HepG2 (cell line): ENCODE measurements at regions not wholly inside any gene's neighbourhood (a gene's known extent, or its start where the extent isn't known, plus 50 kb on each side); places are given as distances from the start of the nearest gene placed in this dataset.

ENCODE experiments used
- ATAC-seq: fragments of 200-7000 bp; cut with Tn5 transposase; 3 replicates; pipeline ENCODE4 v1.9.1; 2020; ENCODE audit warnings: mild to moderate bottlenecking, moderate library complexity
- BruUV-seq: library from RNA; stranded (reverse); fragments of 400-500 nt; replicated peaks from 2 replicates; lab custom pipeline; 2021; lab: Mats Ljungman, UMichigan
- CTCF ChIA-PET: fragments of 300-600 bp; formaldehyde crosslinking; extraction: SDS; loops from one replicate; lab custom pipeline; 2021; ENCODE audit warnings: low total read pairs, inconsistent platforms, low intra/inter-chr PET ratio; lab: Yijun Ruan, JAX
- POLR2A ChIA-PET: fragments of 350-600 bp; sonication (Branson Sonifier 250); formaldehyde crosslinking; loops from one replicate; lab custom pipeline; 2020; ENCODE audit warnings: antibody characterized with exemption, inconsistent platforms; lab: Yijun Ruan, JAX
- DNase-seq: peaks from one replicate; pipeline ENCODE4 v3.0.0-alpha.2; 2015; ENCODE audit warnings: low spot score
- FAIRE-seq: peaks from 3 replicates; lab custom pipeline; 2011; peaks lifted over from hg19 to GRCh38; lab: Jason Lieb, UNC
- H2AFZ ChIP-seq: one replicate; pipeline ENCODE4 v1.6.1; 2011; ENCODE audit warnings: low read length, inconsistent platforms
- H3K27ac ChIP-seq: fragments of 300-600 bp; 3 replicates; pipeline ENCODE4 v1.8.0; 2011; ENCODE audit warnings: mixed run types, mild to moderate bottlenecking, mixed read lengths, low read length, inconsistent platforms; ENCODE audit not compliant: insufficient read depth; ENCODE audit errors: extremely low read length
- H3K27me3 ChIP-seq, 2 experiments: fragments of 200-600 bp in 1 of 2; 2 replicates in 1 of 2; 3 replicates in 1 of 2; pipeline versions ENCODE4 v1.6.0 to v1.8.0; 2011; ENCODE audit warnings: low read length in 2 of 2, mild to moderate bottlenecking in 2 of 2, moderate library complexity in 2 of 2, inconsistent platforms in 1 of 2; ENCODE audit not compliant: insufficient read depth in 2 of 2, control insufficient read depth in 1 of 2
- H3K36me3 ChIP-seq, 2 experiments: fragments of 200-600 bp in 1 of 2; replicated peaks in 1 of 2; 2 replicates in 1 of 2; 3 replicates in 1 of 2; pipeline versions ENCODE4 v1.5.1 to v1.8.0; 2011; ENCODE audit warnings: low read length in 2 of 2, inconsistent platforms in 1 of 2; ENCODE audit not compliant: insufficient read depth in 2 of 2, control insufficient read depth in 1 of 2
- H3K4me1 ChIP-seq: 2 replicates; pipeline ENCODE4 v1.5.1; 2012; ENCODE audit warnings: low read length, inconsistent platforms; ENCODE audit not compliant: insufficient read depth
- H3K4me2 ChIP-seq: 2 replicates; pipeline ENCODE4 v1.6.0; 2011; ENCODE audit warnings: low read depth, low read length, inconsistent platforms
- H3K4me3 ChIP-seq, 3 experiments: fragments of 200-600 bp in 1 of 3; sonication (generic), shearing (Covaris generic) in 1 of 3; replicated peaks in 1 of 3; 2 replicates each; pipeline ENCODE4 v1.5.1; 2011 to 2016; ENCODE audit warnings: low read length in 3 of 3, inconsistent platforms in 2 of 3, low read depth in 2 of 3, mild to moderate bottlenecking in 2 of 3, control low read depth in 1 of 3, mixed read lengths in 1 of 3; ENCODE audit not compliant: insufficient read depth in 1 of 3
- H3K79me2 ChIP-seq: one replicate; pipeline ENCODE4 v1.6.1; 2011; ENCODE audit warnings: low read length, inconsistent platforms; ENCODE audit not compliant: insufficient read depth
- H3K9ac ChIP-seq: 2 replicates; pipeline ENCODE4 v1.6.0; 2011; ENCODE audit warnings: mild to moderate bottlenecking, low read depth, low read length, inconsistent platforms; ENCODE audit not compliant: insufficient read depth
- H3K9me3 ChIP-seq: 2 replicates; pipeline ENCODE4 v1.5.1; 2012; ENCODE audit warnings: mild to moderate bottlenecking, low read length
- H4K20me1 ChIP-seq: 2 replicates; pipeline ENCODE4 v1.6.0; 2011; ENCODE audit warnings: inconsistent platforms, mild to moderate bottlenecking, low read length, moderate library complexity; ENCODE audit not compliant: insufficient read depth
- ARID5B ChIP-seq: IDR thresholded peaks from 2 replicates; pipeline ENCODE4 v1.4.0; 2020; ENCODE audit warnings: mild to moderate bottlenecking, missing genetic modification reagents
- BRF2 ChIP-seq: sonication (generic); formaldehyde crosslinking; IDR thresholded peaks from 2 replicates; pipeline ENCODE4 v1.8.1; 2022; ENCODE audit warnings: mild to moderate bottlenecking, missing genetic modification reagents
- FOXA3 ChIP-seq: IDR thresholded peaks from 2 replicates; pipeline ENCODE4 v1.6.1; 2016; ENCODE audit warnings: missing genetic modification reagents, missing compliant biosample characterization
- GATAD2A ChIP-seq: IDR thresholded peaks from 2 replicates; pipeline ENCODE4 v1.6.1; 2016
- GMEB2 ChIP-seq: IDR thresholded peaks from 2 replicates; pipeline ENCODE4 v1.6.1; 2016; ENCODE audit warnings: missing biosample characterization, missing genetic modification reagents, low read depth
- GTF2F1 ChIP-seq: fragments of 150-350 bp; IDR thresholded peaks from 2 replicates; pipeline ENCODE4 v1.6.1; 2014; ENCODE audit warnings: low read length
- HNRNPK ChIP-seq: fragments of 200-400 bp; formaldehyde crosslinking; IDR thresholded peaks from 2 replicates; pipeline ENCODE4 v1.6.1; 2018; ENCODE audit warnings: low read length, low read depth, moderate library complexity, mild to moderate bottlenecking; ENCODE audit not compliant: poor library complexity, severe bottlenecking
- NFIC ChIP-seq: IDR thresholded peaks from 2 replicates; pipeline ENCODE4 v1.6.1; 2012; ENCODE audit warnings: mild to moderate bottlenecking, low read length, inconsistent platforms
- PAXIP1 ChIP-seq: sonication (generic); formaldehyde crosslinking; conservative IDR thresholded peaks from 2 replicates; pipeline ENCODE4 v1.4.0; 2020; ENCODE audit warnings: mild to moderate bottlenecking, missing genetic modification reagents, moderate library complexity
- TEAD2 ChIP-seq: sonication (generic); formaldehyde crosslinking; IDR thresholded peaks from 2 replicates; pipeline ENCODE4 v1.9.0; 2021; ENCODE audit warnings: missing genetic modification reagents
- ZC3H4 ChIP-seq: sonication (generic); formaldehyde crosslinking; IDR thresholded peaks from 2 replicates; pipeline ENCODE4 v1.4.0; 2020; ENCODE audit warnings: missing genetic modification reagents, borderline replicate concordance
- ZNF230 ChIP-seq: sonication (generic); formaldehyde crosslinking; IDR thresholded peaks from 2 replicates; pipeline ENCODE4 v1.4.0; 2020; ENCODE audit warnings: mild to moderate bottlenecking, missing genetic modification reagents
- ZNF260 ChIP-seq: sonication (generic); formaldehyde crosslinking; IDR thresholded peaks from 2 replicates; pipeline ENCODE4 v1.4.0; 2020; ENCODE audit warnings: missing genetic modification reagents, low read depth, mild to moderate bottlenecking, borderline replicate concordance
- ZNF382 ChIP-seq: sonication (generic); formaldehyde crosslinking; IDR thresholded peaks from 2 replicates; pipeline ENCODE4 v1.5.0; 2020; ENCODE audit warnings: missing genetic modification reagents, mild to moderate bottlenecking, borderline replicate concordance
- WGBS: methylation state at CpG from one replicate; pipeline ENCODE4 v1.1.6; 2017; ENCODE audit warnings: low lambda C conversion rate; 5-methylcytosine and 5-hydroxymethylcytosine counted together
- in situ Hi-C: cut with HindIII; loops from 2 replicates; pipeline ENCODE4 v1.10.0; 2017; ENCODE audit warnings: low pct_unique_long_range_greater_than_20kb; ENCODE audit not compliant: extremely low pct_ligation_motif_present
- intact Hi-C: fragments of 100-400 bp; cut with micrococcal nuclease; formaldehyde crosslinking; loops from one replicate; pipeline ENCODE4 v1.10.0; 2022; ENCODE audit not compliant: unreplicated experiment

GRCh38 chr10:53003094-53003493 lies 230.5 kb upstream of the MBL2 start (continued):
- no peak for TF ChIP-seq ZC3H4 (CRISPR knock-in tag)
- no peak for TF ChIP-seq GTF2F1
- TF ChIP-seq ZNF382 (CRISPR knock-in tag): no peak
- TF ChIP-seq ZNF260 (CRISPR knock-in tag): no peak
- no peak for TF ChIP-seq TEAD2 (CRISPR knock-in tag)
- no peak for TF ChIP-seq ZNF230 (CRISPR knock-in tag)

GRCh38 chr10:52999681-53000080 lies 227.1 kb upstream of the MBL2 start:
- 47% methylated on average over 2 of the region's 2 CpGs for WGBS
- Histone ChIP-seq H3K27ac (no peak overlapping the region), H3K4me2 (no peak overlapping the region), H3K9ac (no peak overlapping the region), H3K36me3 (no peaks in the 10 kb centered on the region), H3K4me1 (peaks cover 32% of the 10 kb centered on the region), H3K79me2 (no peaks in the 10 kb centered on the region), H3K4me3 (no peak overlapping the region), H3K27me3 (no peaks in the 10 kb centered on the region), H4K20me1 (no peaks in the 10 kb centered on the region), H3K9me3 (peaks cover 4% of the 10 kb centered on the region; the same call in 1 of the 2 replicates), H2AFZ (no peak overlapping the region)
- no peak; the same call in 2 of the 3 replicates for ATAC-seq
- ChIA-PET POLR2A (no interaction called here), CTCF (no interaction called here)
- intact Hi-C loops: no loop called here
- in situ Hi-C loops: no loop called here
- FAIRE-seq: no peak
- DNase-seq: no peak
- BruUV-seq: no TSS peak
- TF ChIP-seq GATAD2A (CRISPR knock-in tag): 0 out of 2 replicates have a peak, but pooled peaks have one; percentile 46
- 0 out of 2 replicates have a peak, but pooled peaks have one; percentile 26 for TF ChIP-seq PAXIP1 (CRISPR knock-in tag)
- no peak for TF ChIP-seq GMEB2 (CRISPR knock-in tag)
- TF ChIP-seq HNRNPK: no peak
- peak; percentile 56 for TF ChIP-seq FOXA3
- no peak for TF ChIP-seq BRF2 (CRISPR knock-in tag)
- TF ChIP-seq NFIC: 0 out of 2 replicates have a peak, but pooled peaks have one; percentile 20
- TF ChIP-seq ARID5B (CRISPR knock-in tag): peak; percentile 37; the same call in 1 of the 2 replicates
